ENCODE measurements at regions not wholly inside any gene's neighbourhood (a gene's known extent, or its start where the extent isn't known, plus 50 kb on each side); places are given as distances from the start of the nearest gene placed in this dataset.

DNA sequence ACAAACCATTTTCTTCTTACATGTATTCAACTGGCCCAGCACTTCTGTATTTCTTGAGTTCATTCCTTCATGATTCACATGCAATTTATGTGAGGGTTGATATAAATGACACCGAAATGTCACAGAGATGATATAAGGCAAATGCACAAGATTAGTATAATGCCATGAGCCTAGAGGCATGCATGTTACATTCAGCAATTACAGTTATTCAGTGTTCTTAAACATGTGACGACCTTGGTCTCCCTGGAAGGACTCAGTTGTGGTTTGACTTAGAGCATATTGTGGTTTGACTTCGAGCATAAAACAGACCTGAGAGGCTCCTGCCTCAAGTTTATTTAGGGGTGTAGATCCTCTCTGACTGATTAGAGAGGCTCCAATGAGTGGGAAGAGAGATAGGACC, 752.1 kb upstream of the POM121L12 start:
- no peak for TF ChIP-seq EP300 (IDR thresholded peaks at IDR 0.05)
- TF ChIP-seq, protein P1, sequence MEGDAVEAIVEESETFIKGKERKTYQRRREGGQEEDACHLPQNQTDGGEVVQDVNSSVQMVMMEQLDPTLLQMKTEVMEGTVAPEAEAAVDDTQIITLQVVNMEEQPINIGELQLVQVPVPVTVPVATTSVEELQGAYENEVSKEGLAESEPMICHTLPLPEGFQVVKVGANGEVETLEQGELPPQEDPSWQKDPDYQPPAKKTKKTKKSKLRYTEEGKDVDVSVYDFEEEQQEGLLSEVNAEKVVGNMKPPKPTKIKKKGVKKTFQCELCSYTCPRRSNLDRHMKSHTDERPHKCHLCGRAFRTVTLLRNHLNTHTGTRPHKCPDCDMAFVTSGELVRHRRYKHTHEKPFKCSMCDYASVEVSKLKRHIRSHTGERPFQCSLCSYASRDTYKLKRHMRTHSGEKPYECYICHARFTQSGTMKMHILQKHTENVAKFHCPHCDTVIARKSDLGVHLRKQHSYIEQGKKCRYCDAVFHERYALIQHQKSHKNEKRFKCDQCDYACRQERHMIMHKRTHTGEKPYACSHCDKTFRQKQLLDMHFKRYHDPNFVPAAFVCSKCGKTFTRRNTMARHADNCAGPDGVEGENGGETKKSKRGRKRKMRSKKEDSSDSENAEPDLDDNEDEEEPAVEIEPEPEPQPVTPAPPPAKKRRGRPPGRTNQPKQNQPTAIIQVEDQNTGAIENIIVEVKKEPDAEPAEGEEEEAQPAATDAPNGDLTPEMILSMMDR (IDR thresholded peaks at IDR 0.05): no peak
